ENCODE measurements at regions not wholly inside any gene's neighbourhood (a gene's known extent, or its start where the extent isn't known, plus 50 kb on each side); places are given as distances from the start of the nearest gene placed in this dataset.
"Not testable (repeated sequence)": the region's sequence is repeated elsewhere in the genome, so short reads cannot be mapped to it uniquely, and the experiment has no call there.

- intact Hi-C loops (cut with micrococcal nuclease) = no loop called here
Observed at GRCh38 chr4:27119239-27119638, 258.6 kb downstream of the STIM2 start.

GRCh38 chr4:27121830-27122229 lies 261.2 kb downstream of the STIM2 start:
- intact Hi-C loops (cut with micrococcal nuclease) = no loop called here

GRCh38 chr4:27123123-27123768 lies 262.6 kb downstream of the STIM2 start:
- intact Hi-C loops (cut with micrococcal nuclease) = no loop called here

- intact Hi-C loops (cut with micrococcal nuclease) = no loop called here
Observed at GRCh38 chr4:27123769-27124124, 263.1 kb downstream of the STIM2 start.

- intact Hi-C loops (cut with micrococcal nuclease) = not testable (repeated sequence)
Observed at GRCh38 chr4:27126895-27127294, 266.3 kb downstream of the STIM2 start.

- intact Hi-C loops (cut with micrococcal nuclease) = no loop called here
Observed at GRCh38 chr4:27128443-27128842, 267.8 kb downstream of the STIM2 start.

- intact Hi-C loops (cut with micrococcal nuclease) = no loop called here
Observed at GRCh38 chr4:27129871-27130366, 269.3 kb downstream of the STIM2 start.

- intact Hi-C loops (cut with micrococcal nuclease) = no loop called here
Observed at GRCh38 chr4:27132497-27132896, 271.9 kb downstream of the STIM2 start.

GRCh38 chr4:27140486-27140885 lies 279.8 kb downstream of the STIM2 start:
- intact Hi-C loops (cut with micrococcal nuclease) = no loop called here

- intact Hi-C loops (cut with micrococcal nuclease) = no loop called here
Observed at GRCh38 chr4:27141530-27141929, 280.9 kb downstream of the STIM2 start.

- intact Hi-C loops (cut with micrococcal nuclease) = no loop called here
Observed at GRCh38 chr4:27142841-27143240, 282.2 kb downstream of the STIM2 start.

GRCh38 chr4:27145597-27145996 lies 285.0 kb downstream of the STIM2 start:
- intact Hi-C loops (cut with micrococcal nuclease) = no loop called here

GRCh38 chr4:27148211-27148895 lies 287.7 kb downstream of the STIM2 start:
- intact Hi-C loops (cut with micrococcal nuclease) = no loop called here

- intact Hi-C loops (cut with micrococcal nuclease) = no loop called here
Observed at GRCh38 chr4:27149541-27150212, 289.0 kb downstream of the STIM2 start.

GRCh38 chr4:27152703-27153102 lies 292.1 kb downstream of the STIM2 start:
- intact Hi-C loops (cut with micrococcal nuclease) = no loop called here

- intact Hi-C loops (cut with micrococcal nuclease) = no loop called here
Observed at GRCh38 chr4:27154706-27155105, 294.1 kb downstream of the STIM2 start.

GRCh38 chr4:27161191-27161590 lies 300.6 kb downstream of the STIM2 start:
- intact Hi-C loops (cut with micrococcal nuclease) = no loop called here

- intact Hi-C loops (cut with micrococcal nuclease) = no loop called here
Observed at GRCh38 chr4:27168783-27169182, 308.1 kb downstream of the STIM2 start.

GRCh38 chr4:27173280-27173679 lies 312.6 kb downstream of the STIM2 start:
- intact Hi-C loops (cut with micrococcal nuclease) = no loop called here

GRCh38 chr4:27176400-27176799 lies 315.8 kb downstream of the STIM2 start:
- intact Hi-C loops (cut with micrococcal nuclease) = no loop called here

GRCh38 chr4:27176881-27177280 lies 316.2 kb downstream of the STIM2 start:
- intact Hi-C loops (cut with micrococcal nuclease) = no loop called here

GRCh38 chr4:27178061-27178460 lies 317.4 kb downstream of the STIM2 start:
- intact Hi-C loops (cut with micrococcal nuclease) = no loop called here

GRCh38 chr4:27181693-27182092 lies 321.1 kb downstream of the STIM2 start:
- intact Hi-C loops (cut with micrococcal nuclease) = no loop called here

All from T-helper 1 cell treated with Interleukin-12 subunit alpha and Interleukin-12 subunit beta and Interleukin-4 antibody, amounts not matched to agents 30 ng/mL and 1 ng/mL, for 36 hours (primary cell).